Right atrium auricular region (tissue), 2 donors: ENCODE measurements at regions not wholly inside any gene's neighbourhood (a gene's known extent, or its start where the extent isn't known, plus 50 kb on each side); places are given as distances from the start of the nearest gene placed in this dataset.

Experiments used
- DNase-seq: peaks from one replicate; pipeline ENCODE4 v3.0.0-alpha.2; 2019; ENCODE audit warnings: low spot score
- H3K27ac ChIP-seq, 2 donors: fragments of 200-600 bp; sonication (generic); 1 replicate in 1 of 2; 2 replicates in 1 of 2; pipeline ENCODE4 v1.5.1; 2016 to 2019
- H3K27me3 ChIP-seq, 2 donors: fragments of 200-600 bp; sonication (generic); one replicate each; pipeline versions ENCODE4 v1.5.1 to v1.6.0; 2017 to 2019
- H3K36me3 ChIP-seq: fragments of 200-600 bp; sonication (generic); one replicate; pipeline ENCODE4 v1.5.1; 2016
- H3K4me1 ChIP-seq, 2 donors: fragments of 200-600 bp; sonication (generic); one replicate each; pipeline versions ENCODE4 v1.5.1 to v1.6.0; 2017 to 2019
- H3K4me3 ChIP-seq, 2 donors: fragments of 200-600 bp; sonication (generic); 1 replicate in 1 of 2; 2 replicates in 1 of 2; pipeline ENCODE4 v1.5.1; 2017 to 2019; ENCODE audit warnings: mild to moderate bottlenecking in 1 of 2, moderate library complexity in 1 of 2
- H3K9me3 ChIP-seq, 2 donors: fragments of 200-600 bp; sonication (generic); one replicate each; pipeline ENCODE4 v1.5.1; 2019
- TF ChIP-seq, protein P1 (sequence below), 2 donors: fragments of 200-600 bp; sonication (generic); IDR thresholded peaks; one replicate each; pipeline ENCODE4 v1.5.1; 2019; ENCODE audit warnings: antibody characterized with exemption in 2 of 2

DNA sequence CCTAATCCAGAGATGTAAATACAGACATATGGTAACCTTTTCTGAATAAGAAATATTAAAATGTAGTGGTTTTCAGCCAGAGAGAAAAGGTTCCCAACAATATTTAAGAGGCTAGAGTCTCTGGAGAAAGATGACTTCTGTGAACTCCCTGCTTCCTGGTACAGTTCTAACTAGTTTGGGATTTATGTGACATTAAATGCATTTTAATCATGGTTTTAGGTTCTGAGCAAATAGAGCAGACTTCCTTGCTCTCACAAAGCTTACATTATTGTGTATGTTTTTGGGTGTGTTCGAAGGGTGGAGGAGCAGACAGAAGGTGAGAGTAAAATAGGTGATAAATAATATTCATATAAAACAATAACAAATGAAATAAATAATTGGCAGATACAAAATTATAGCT is 250.1 kb upstream of the LUZP2 start:
- TF ChIP-seq, protein P1, sequence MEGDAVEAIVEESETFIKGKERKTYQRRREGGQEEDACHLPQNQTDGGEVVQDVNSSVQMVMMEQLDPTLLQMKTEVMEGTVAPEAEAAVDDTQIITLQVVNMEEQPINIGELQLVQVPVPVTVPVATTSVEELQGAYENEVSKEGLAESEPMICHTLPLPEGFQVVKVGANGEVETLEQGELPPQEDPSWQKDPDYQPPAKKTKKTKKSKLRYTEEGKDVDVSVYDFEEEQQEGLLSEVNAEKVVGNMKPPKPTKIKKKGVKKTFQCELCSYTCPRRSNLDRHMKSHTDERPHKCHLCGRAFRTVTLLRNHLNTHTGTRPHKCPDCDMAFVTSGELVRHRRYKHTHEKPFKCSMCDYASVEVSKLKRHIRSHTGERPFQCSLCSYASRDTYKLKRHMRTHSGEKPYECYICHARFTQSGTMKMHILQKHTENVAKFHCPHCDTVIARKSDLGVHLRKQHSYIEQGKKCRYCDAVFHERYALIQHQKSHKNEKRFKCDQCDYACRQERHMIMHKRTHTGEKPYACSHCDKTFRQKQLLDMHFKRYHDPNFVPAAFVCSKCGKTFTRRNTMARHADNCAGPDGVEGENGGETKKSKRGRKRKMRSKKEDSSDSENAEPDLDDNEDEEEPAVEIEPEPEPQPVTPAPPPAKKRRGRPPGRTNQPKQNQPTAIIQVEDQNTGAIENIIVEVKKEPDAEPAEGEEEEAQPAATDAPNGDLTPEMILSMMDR (IDR thresholded peaks at IDR 0.05): no peak
- H3K9me3 ChIP-seq: no peaks in the 10 kb centered on the region

DNA sequence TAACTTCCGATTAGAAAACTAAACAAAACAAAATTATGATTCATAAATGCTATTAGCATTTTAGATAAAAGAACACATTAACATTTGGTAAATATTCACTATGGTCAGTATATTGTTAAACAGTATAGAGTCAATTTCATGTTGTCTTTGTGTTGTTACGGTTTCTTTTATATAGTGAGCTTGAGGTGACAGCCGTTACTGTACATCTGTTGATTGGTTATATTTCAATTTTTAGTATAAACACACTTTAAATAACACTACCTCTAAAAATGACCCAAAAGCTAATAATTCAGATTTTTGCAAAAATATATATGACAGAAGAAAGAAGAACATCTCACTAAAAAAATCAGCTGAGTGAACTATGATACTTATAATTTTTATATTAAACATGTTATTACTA is 249.0 kb upstream of the LUZP2 start:
- DNase-seq: no peak
- no peaks in the 10 kb centered on the region for H3K27me3 ChIP-seq
- H3K4me3 ChIP-seq: no peak overlapping the region
- no peaks in the 10 kb centered on the region for H3K9me3 ChIP-seq
- H3K4me1 ChIP-seq: no peaks in the 10 kb centered on the region
- no peak overlapping the region for H3K27ac ChIP-seq
- TF ChIP-seq, protein P1 (IDR thresholded peaks at IDR 0.05): no peak
- no peaks in the 10 kb centered on the region for H3K36me3 ChIP-seq

More for the DNA sequence above, 250.1 kb upstream of the LUZP2 start:
- no peak overlapping the region for H3K27ac ChIP-seq
- H3K27me3 ChIP-seq: no peaks in the 10 kb centered on the region
- no peaks in the 10 kb centered on the region for H3K36me3 ChIP-seq
- H3K4me3 ChIP-seq: no peak overlapping the region
- DNase-seq: no peak
- no peaks in the 10 kb centered on the region for H3K4me1 ChIP-seq

DNA sequence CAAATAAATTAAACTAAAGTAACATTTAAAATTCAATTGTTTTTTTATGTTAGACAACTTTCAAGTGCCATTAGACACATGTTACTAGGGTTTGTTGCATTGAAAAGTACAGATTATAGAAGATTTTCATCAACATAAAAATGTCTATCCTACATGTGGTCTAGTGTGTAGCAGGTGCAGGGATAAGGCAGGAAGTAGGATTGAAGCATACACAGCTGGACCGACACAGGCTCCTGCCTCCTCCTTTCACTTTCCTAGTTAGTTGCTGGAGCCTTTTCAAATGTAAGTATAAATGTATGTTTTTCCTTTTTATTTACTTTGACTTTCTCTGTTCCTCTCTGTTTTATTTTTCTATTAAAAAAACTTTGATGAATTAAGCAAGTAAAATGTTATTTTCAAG is 246.9 kb upstream of the LUZP2 start:
- no peak overlapping the region for H3K27ac ChIP-seq
- H3K9me3 ChIP-seq: no peaks in the 10 kb centered on the region
- no peaks in the 10 kb centered on the region for H3K4me1 ChIP-seq
- H3K27me3 ChIP-seq: no peaks in the 10 kb centered on the region
- no peak for DNase-seq
- H3K36me3 ChIP-seq: no peaks in the 10 kb centered on the region
- H3K4me3 ChIP-seq: no peak overlapping the region
- TF ChIP-seq, protein P1 (IDR thresholded peaks at IDR 0.05): no peak

DNA sequence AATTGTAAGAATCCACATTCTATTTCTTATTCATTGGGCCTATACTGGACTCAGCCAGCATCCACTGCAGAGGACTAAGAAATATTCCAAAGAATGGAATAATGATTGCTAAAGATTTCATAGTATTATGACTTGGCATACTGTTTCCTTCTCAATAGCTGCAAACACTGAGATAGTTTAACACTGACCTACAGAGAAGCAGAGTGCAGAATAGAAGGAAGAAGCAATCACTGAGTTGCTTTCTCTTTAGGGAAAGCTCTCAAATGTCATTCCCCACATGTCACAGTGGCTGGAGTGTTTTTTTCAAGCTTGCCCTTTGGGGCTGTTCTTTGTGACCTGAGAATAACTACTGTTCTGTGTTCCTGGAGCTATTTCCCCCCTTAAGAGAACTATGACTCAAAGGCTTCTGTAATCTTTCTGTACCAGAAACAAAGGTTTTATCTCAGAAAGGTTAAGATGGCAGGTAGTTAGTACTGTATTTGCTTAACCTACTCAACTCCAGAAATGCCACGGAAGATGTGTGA is 243.6 kb upstream of the LUZP2 start:
- H3K27me3 ChIP-seq: no peaks in the 10 kb centered on the region
- no peaks in the 10 kb centered on the region for H3K9me3 ChIP-seq
- no peaks in the 10 kb centered on the region for H3K36me3 ChIP-seq
- DNase-seq: no peak
- H3K4me1 ChIP-seq: no peaks in the 10 kb centered on the region
- H3K27ac ChIP-seq: no peak overlapping the region
- no peak overlapping the region for H3K4me3 ChIP-seq
- TF ChIP-seq, protein P1 (IDR thresholded peaks at IDR 0.05): no peak

DNA sequence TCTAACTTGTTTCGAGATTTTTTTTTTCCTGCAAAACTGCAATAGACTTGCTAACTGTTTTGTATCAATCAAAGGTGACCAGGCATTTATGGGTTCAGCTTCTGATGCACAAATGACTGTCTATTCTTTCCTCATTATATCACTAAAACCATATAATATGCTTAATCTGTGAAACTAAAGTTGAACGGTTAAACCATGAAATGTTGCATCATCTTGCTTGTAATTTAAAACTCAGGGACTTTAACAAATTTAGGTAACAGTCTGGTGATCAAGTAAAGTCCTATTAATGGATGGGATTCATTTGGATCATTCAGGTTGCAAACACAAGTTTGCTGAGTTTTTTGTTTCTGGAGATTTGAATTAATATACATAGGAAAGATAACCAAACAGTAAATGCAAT is 232.0 kb upstream of the LUZP2 start:
- H3K36me3 ChIP-seq: no peaks in the 10 kb centered on the region
- TF ChIP-seq, protein P1 (IDR thresholded peaks at IDR 0.05): no peak
- no peak for DNase-seq
- no peaks in the 10 kb centered on the region for H3K27me3 ChIP-seq
- no peaks in the 10 kb centered on the region for H3K9me3 ChIP-seq
- no peaks in the 10 kb centered on the region for H3K4me1 ChIP-seq
- H3K27ac ChIP-seq: no peak overlapping the region
- H3K4me3 ChIP-seq: no peak overlapping the region

DNA sequence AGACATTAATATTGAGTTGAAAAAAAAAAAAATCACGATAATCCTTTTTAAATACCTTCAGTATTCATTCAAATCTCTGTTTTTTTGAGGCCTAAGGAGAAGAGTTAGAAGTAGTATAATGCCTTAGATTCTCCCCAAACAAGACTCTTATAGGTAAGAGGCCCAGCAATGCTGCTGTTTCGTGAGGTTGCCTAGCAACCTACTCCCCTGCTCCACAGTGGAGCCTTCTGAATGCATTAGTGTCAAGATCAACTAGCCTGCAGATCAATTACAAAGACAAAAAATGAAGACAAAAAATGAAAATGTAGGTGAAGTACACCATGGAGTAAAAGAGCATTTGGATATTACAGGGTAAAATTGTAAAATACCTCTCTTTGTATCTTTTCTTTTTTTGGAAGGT is 229.8 kb upstream of the LUZP2 start:
- Histone ChIP-seq H3K9me3 (no peaks in the 10 kb centered on the region), H3K36me3 (no peaks in the 10 kb centered on the region), H3K4me3 (no peak overlapping the region), H3K4me1 (no peaks in the 10 kb centered on the region), H3K27ac (no peak overlapping the region), H3K27me3 (no peaks in the 10 kb centered on the region)
- TF ChIP-seq, protein P1 (IDR thresholded peaks at IDR 0.05): no peak
- DNase-seq: no peak
